Mammary epithelial cell (primary cell): ENCODE measurements at regions not wholly inside any gene's neighbourhood (a gene's known extent, or its start where the extent isn't known, plus 50 kb on each side); places are given as distances from the start of the nearest gene placed in this dataset.

Source experiments
- CTCF ChIP-seq, 2 donors: IDR thresholded peaks in 1 of 2; conservative IDR thresholded peaks in 1 of 2; 2 replicates each; pipeline ENCODE4 v1.5.1; 2011 to 2012; ENCODE audit warnings: inconsistent platforms in 2 of 2, low read length in 2 of 2, mild to moderate bottlenecking in 2 of 2, control low read depth in 1 of 2, low read depth in 1 of 2; ENCODE audit not compliant: insufficient read depth in 1 of 2; ENCODE audit errors: extremely low read depth in 1 of 2
- EZH2 ChIP-seq: IDR thresholded peaks from 2 replicates; pipeline ENCODE4 v1.6.1; 2012; ENCODE audit warnings: low read length, inconsistent platforms, borderline replicate concordance

DNA sequence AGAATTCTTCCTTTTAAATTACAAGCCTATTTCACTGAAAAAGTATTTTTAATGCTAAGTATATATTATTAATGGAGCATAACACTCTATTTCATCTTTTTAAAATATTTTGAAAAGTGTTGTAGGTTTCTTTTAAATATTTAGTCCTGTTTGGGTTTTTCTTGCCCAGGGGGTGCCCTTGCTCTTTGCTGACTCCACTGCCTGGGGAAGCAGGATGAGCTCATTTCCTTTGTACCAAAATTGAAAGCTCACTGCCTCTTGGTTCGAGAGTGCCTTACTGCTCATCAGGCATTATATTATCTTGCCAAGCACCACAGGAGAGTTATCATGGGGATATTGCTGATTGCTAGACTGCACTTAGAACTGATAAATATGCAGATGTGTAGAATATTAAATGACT, 819.2 kb downstream of the PCDH18 start:
- TF ChIP-seq CTCF (conservative IDR thresholded peaks at IDR 0.05 in 1 of 2, IDR thresholded peaks at IDR 0.05 in 1 of 2; ENCODE audit: extremely low read depth in 1 of 2, insufficient read depth in 1 of 2, low read depth in 1 of 2, low read length in 2 of 2) (peak in 1 of 2 donors; percentile 6), EZH2 (no peak)
